22Rv1 (cell line): ENCODE measurements at regions not wholly inside any gene's neighbourhood (a gene's known extent, or its start where the extent isn't known, plus 50 kb on each side); places are given as distances from the start of the nearest gene placed in this dataset.

Experiments used
- CTCF ChIP-seq: fragments of 450-650 bp; IDR thresholded peaks from 2 replicates; pipeline ENCODE4 v1.5.1; 2017; ENCODE audit warnings: mild to moderate bottlenecking
- ZFX ChIP-seq: fragments of 450-650 bp; IDR thresholded peaks from 2 replicates; pipeline ENCODE4 v1.6.1; 2017; ENCODE audit warnings: antibody characterized with exemption, borderline replicate concordance

- no peak for TF ChIP-seq CTCF
- no peak for TF ChIP-seq ZFX
Measured at GRCh38 chr15:29922191-29922590, 99.9 kb upstream of the TJP1 start.
